ENCODE measurements at regions not wholly inside any gene's neighbourhood (a gene's known extent, or its start where the extent isn't known, plus 50 kb on each side); places are given as distances from the start of the nearest gene placed in this dataset.

DNA sequence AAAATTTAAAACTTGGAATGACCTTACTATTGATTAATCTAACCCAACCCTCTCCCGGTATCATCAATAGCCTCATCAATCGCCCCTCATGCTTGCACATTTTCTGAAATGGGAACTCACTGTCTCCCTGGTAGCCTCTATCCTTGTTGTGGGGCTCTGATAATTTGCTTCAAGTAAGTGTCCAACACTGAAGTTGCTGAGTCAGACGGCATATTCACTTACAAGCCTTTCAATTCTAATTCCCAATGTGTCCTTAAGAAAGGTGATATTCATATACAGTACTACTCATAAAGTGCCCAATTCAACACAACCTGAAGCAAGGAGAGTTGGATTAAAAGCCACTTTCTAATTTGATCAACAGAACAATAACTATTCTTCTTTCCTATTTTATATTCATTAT lies 1146.1 kb upstream of the TMEM132C start:
- H3K56ac ChIP-seq (ENCODE audit: insufficient read length, low read depth, low read length): no peak overlapping the region
- no peak overlapping the region for H3K23ac ChIP-seq (ENCODE audit: insufficient read length, low read depth, low read length)
- H4K5ac ChIP-seq (ENCODE audit: insufficient read length, low read depth, low read length): no peak overlapping the region
- H2BK15ac ChIP-seq (ENCODE audit: low read depth, low read length): no peak overlapping the region
- H3K27ac ChIP-seq (ENCODE audit: insufficient read length, low read depth, low read length): no peak overlapping the region
- no peak overlapping the region for H3K4ac ChIP-seq (ENCODE audit: low read depth, low read length)
- no peaks in the 10 kb centered on the region for H4K20me1 ChIP-seq (ENCODE audit: control insufficient read depth, insufficient read depth, insufficient read length)
- Mint-ChIP-seq H3K4me1 (peaks cover 2 to 8% of the 10 kb centered on the region in 2 experiments; a peak in 3 of 4 replicates), H3K4me3 (no peak overlapping the region), H3K27ac (no peak overlapping the region), H3K27me3 (ENCODE audit: low read depth) (no peaks in the 10 kb centered on the region), H3K9me3 (peaks cover 0 to 3% of the 10 kb centered on the region in 2 experiments; a peak in 3 of 5 replicates), H3K36me3 (ENCODE audit: insufficient read depth in 1 of 3, low read depth in 3 of 3) (peaks cover 0 to 5% (median 0%) of the 10 kb centered on the region in 3 experiments; a peak in 2 of 7 replicates)
- no peak overlapping the region for H2AFZ ChIP-seq (ENCODE audit: low read length)
- H2AK5ac ChIP-seq (ENCODE audit: insufficient read length, low read length): no peak overlapping the region
- H3K79me1 ChIP-seq (ENCODE audit: insufficient read depth, low read depth, low read length, poor library complexity, severe bottlenecking): no peaks in the 10 kb centered on the region
- TF ChIP-seq, protein P1, sequence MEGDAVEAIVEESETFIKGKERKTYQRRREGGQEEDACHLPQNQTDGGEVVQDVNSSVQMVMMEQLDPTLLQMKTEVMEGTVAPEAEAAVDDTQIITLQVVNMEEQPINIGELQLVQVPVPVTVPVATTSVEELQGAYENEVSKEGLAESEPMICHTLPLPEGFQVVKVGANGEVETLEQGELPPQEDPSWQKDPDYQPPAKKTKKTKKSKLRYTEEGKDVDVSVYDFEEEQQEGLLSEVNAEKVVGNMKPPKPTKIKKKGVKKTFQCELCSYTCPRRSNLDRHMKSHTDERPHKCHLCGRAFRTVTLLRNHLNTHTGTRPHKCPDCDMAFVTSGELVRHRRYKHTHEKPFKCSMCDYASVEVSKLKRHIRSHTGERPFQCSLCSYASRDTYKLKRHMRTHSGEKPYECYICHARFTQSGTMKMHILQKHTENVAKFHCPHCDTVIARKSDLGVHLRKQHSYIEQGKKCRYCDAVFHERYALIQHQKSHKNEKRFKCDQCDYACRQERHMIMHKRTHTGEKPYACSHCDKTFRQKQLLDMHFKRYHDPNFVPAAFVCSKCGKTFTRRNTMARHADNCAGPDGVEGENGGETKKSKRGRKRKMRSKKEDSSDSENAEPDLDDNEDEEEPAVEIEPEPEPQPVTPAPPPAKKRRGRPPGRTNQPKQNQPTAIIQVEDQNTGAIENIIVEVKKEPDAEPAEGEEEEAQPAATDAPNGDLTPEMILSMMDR (conservative IDR thresholded peaks at IDR 0.05): no peak
- H3K14ac ChIP-seq (ENCODE audit: insufficient read depth, low read length): no peak overlapping the region
- no CpG with 5 or more reads among the region's 3 CpGs for WGBS (ENCODE audit: extremely low coverage, insufficient read length, low lambda C conversion rate)
- H3K79me2 ChIP-seq (ENCODE audit: insufficient read depth, low read length): no peaks in the 10 kb centered on the region
- no peak overlapping the region for H2BK20ac ChIP-seq (ENCODE audit: low read depth, low read length, poor library complexity, severe bottlenecking)
- no peak for DNase-seq
- H3K18ac ChIP-seq (ENCODE audit: insufficient read length, low read depth, low read length): no peak overlapping the region
- no peaks in the 10 kb centered on the region for H3K27me3 ChIP-seq (ENCODE audit: insufficient read depth, low read length)
- H2BK12ac ChIP-seq (ENCODE audit: insufficient read length, low read depth, low read length): no peak overlapping the region
- H3K9ac ChIP-seq (ENCODE audit: extremely low read depth, insufficient read length, low read length): no peak overlapping the region
- no peak overlapping the region for H4K91ac ChIP-seq (ENCODE audit: insufficient read length, low read depth, low read length)
- no peaks in the 10 kb centered on the region for H3K4me1 ChIP-seq (ENCODE audit: insufficient read depth, low read length)
- H3K9me3 ChIP-seq (ENCODE audit: control insufficient read depth, low read depth, low read length): no peaks in the 10 kb centered on the region
- no peak overlapping the region for H2BK5ac ChIP-seq (ENCODE audit: insufficient read length, low read length)
- H4K8ac ChIP-seq (replicated peaks; ENCODE audit: insufficient read length, low read depth, low read length): no peak overlapping the region
- no peaks in the 10 kb centered on the region for H3K23me2 ChIP-seq (ENCODE audit: insufficient read length, low read depth, low read length, poor library complexity, severe bottlenecking)
- H2BK120ac ChIP-seq (ENCODE audit: low read depth, low read length, poor library complexity, severe bottlenecking): no peak overlapping the region
- no peak overlapping the region for H3K4me2 ChIP-seq (ENCODE audit: insufficient read depth, insufficient read length, low read length)
- no peak overlapping the region for H3T11ph ChIP-seq (ENCODE audit: low read length)

Data from H9 (cell line).